IMR-90 (cell line): ENCODE measurements at regions not wholly inside any gene's neighbourhood (a gene's known extent, or its start where the extent isn't known, plus 50 kb on each side); places are given as distances from the start of the nearest gene placed in this dataset.

Source experiments
- ATAC-seq: fragments of 200-7000 bp; cut with Tn5 transposase; 2 replicates; pipeline ENCODE4 v1.9.1; 2020; ENCODE audit warnings: low read depth, mild to moderate bottlenecking, moderate library complexity
- BruUV-seq: library from RNA; stranded (reverse); fragments of 400-500 nt; replicated peaks from 2 replicates; lab custom pipeline; 2021; lab: Mats Ljungman, UMichigan
- CTCF ChIA-PET: fragments of 300-600 bp; formaldehyde crosslinking; extraction: SDS; loops from one replicate; lab custom pipeline; 2021; ENCODE audit warnings: antibody characterized with exemption; lab: Yijun Ruan, JAX
- POLR2A ChIA-PET: fragments of 300-600 bp; sonication (Branson Sonifier 250); formaldehyde crosslinking; loops from one replicate; lab custom pipeline; 2022; ENCODE audit warnings: antibody characterized with exemption; ENCODE audit not compliant: unreplicated experiment; lab: Charles Lee
- DNase-seq: peaks from one replicate; pipeline ENCODE4 v3.0.0; 2013
- H2AFZ ChIP-seq: replicated peaks from 2 replicates; pipeline ENCODE3; 2013; ENCODE audit warnings: low read length, mild to moderate bottlenecking; ENCODE audit not compliant: poor library complexity
- H2AK5ac ChIP-seq: 2 replicates; pipeline ENCODE4 v1.6.1; 2013; ENCODE audit warnings: low read depth, low read length, inconsistent platforms
- H2AK9ac ChIP-seq: replicated peaks from 2 replicates; pipeline ENCODE3; 2013; ENCODE audit warnings: mild to moderate bottlenecking, low read depth, low read length, moderate library complexity; ENCODE audit not compliant: poor library complexity
- H2BK120ac ChIP-seq: 2 replicates; pipeline ENCODE4 v1.6.1; 2013; ENCODE audit warnings: low read depth, low read length, inconsistent platforms
- H2BK15ac ChIP-seq: 3 replicates; pipeline ENCODE4 v1.6.1; 2013; ENCODE audit warnings: low read depth, low read length, inconsistent platforms
- H2BK20ac ChIP-seq: 2 replicates; pipeline ENCODE4 v1.6.1; 2013; ENCODE audit warnings: low read depth, mild to moderate bottlenecking, inconsistent platforms, low read length, moderate library complexity
- H2BK5ac ChIP-seq: 2 replicates; pipeline ENCODE4 v1.6.1; 2013; ENCODE audit warnings: mild to moderate bottlenecking, low read depth, low read length, inconsistent platforms; ENCODE audit not compliant: poor library complexity, severe bottlenecking
- H3K14ac ChIP-seq: replicated peaks from 2 replicates; pipeline ENCODE4 v1.6.1; 2013; ENCODE audit warnings: low read depth, low read length, inconsistent platforms
- H3K18ac ChIP-seq: 2 replicates; pipeline ENCODE4 v1.6.1; 2013; ENCODE audit warnings: low read depth, low read length, control low read depth
- H3K23ac ChIP-seq: 2 replicates; pipeline ENCODE4 v1.6.1; 2013; ENCODE audit warnings: low read depth, low read length, inconsistent platforms
- H3K27ac ChIP-seq: 2 replicates; pipeline ENCODE4 v1.5.1; 2013; ENCODE audit warnings: mild to moderate bottlenecking, control low read depth, low read length; ENCODE audit not compliant: insufficient read depth
- H3K27me3 ChIP-seq: 2 replicates; pipeline ENCODE4 v1.6.1; 2013; ENCODE audit warnings: low read length; ENCODE audit not compliant: control insufficient read depth, insufficient read depth
- H3K36me3 ChIP-seq: 2 replicates; pipeline ENCODE4 v1.6.1; 2013; ENCODE audit warnings: low read length, mixed read lengths; ENCODE audit not compliant: control insufficient read depth, insufficient read depth
- H3K4ac ChIP-seq: 2 replicates; pipeline ENCODE4 v1.6.1; 2013; ENCODE audit warnings: low read depth, low read length, inconsistent platforms
- H3K4me1 ChIP-seq: 2 replicates; pipeline ENCODE4 v1.6.1; 2013; ENCODE audit warnings: low read length, mixed read lengths; ENCODE audit not compliant: control insufficient read depth, insufficient read depth
- H3K4me2 ChIP-seq: 2 replicates; pipeline ENCODE4 v1.6.1; 2013; ENCODE audit warnings: low read depth, mild to moderate bottlenecking, control low read depth, low read length, moderate library complexity
- H3K4me3 ChIP-seq: 2 replicates; pipeline ENCODE4 v1.5.1; 2013; ENCODE audit warnings: low read depth, mild to moderate bottlenecking, control low read depth, low read length, moderate library complexity; ENCODE audit not compliant: insufficient read depth
- H3K56ac ChIP-seq: 2 replicates; pipeline ENCODE4 v1.6.1; 2013; ENCODE audit warnings: low read length, inconsistent platforms; ENCODE audit not compliant: insufficient read depth; ENCODE audit errors: extremely low read depth
- H3K79me1 ChIP-seq, 2 experiments: 2 replicates each; pipeline ENCODE4 v1.6.1; 2013; ENCODE audit warnings: low read length in 2 of 2, inconsistent platforms in 1 of 2, low read depth in 1 of 2
- H3K9ac ChIP-seq: 2 replicates; pipeline ENCODE4 v1.6.1; 2013; ENCODE audit warnings: low read depth, low read length, control low read depth
- H3K9me1 ChIP-seq: 2 replicates; pipeline ENCODE4 v1.6.1; 2013; ENCODE audit warnings: low read length, inconsistent platforms; ENCODE audit not compliant: insufficient read depth
- H3K9me3 ChIP-seq: 2 replicates; pipeline ENCODE4 v1.6.1; 2013; ENCODE audit warnings: low read length; ENCODE audit not compliant: control insufficient read depth, insufficient read depth
- H4K20me1 ChIP-seq: 2 replicates; pipeline ENCODE4 v1.6.1; 2013; ENCODE audit warnings: low read length, inconsistent platforms; ENCODE audit not compliant: insufficient read depth
- H4K5ac ChIP-seq: 2 replicates; pipeline ENCODE4 v1.6.1; 2013; ENCODE audit warnings: mild to moderate bottlenecking, low read depth, low read length, control low read depth
- H4K8ac ChIP-seq, 2 experiments: 2 replicates each; pipeline ENCODE4 v1.6.1; 2013; ENCODE audit warnings: low read depth in 2 of 2, low read length in 2 of 2, control low read depth in 1 of 2, inconsistent platforms in 1 of 2
- H4K91ac ChIP-seq: 2 replicates; pipeline ENCODE4 v1.6.1; 2013; ENCODE audit warnings: low read depth, low read length, inconsistent platforms; ENCODE audit not compliant: insufficient read depth
- CEBPB ChIP-seq: IDR thresholded peaks from 2 replicates; pipeline ENCODE4 v1.6.1; 2012; ENCODE audit warnings: low read depth, low read length, improper control_type of control experiment
- CHD1 ChIP-seq: IDR thresholded peaks from 2 replicates; pipeline ENCODE4 v1.6.1; 2012; ENCODE audit warnings: low read depth, low read length, improper control_type of control experiment
- FOS ChIP-seq: fragments of 150-350 bp; IDR thresholded peaks from 2 replicates; pipeline ENCODE4 v1.6.1; 2016; ENCODE audit warnings: low read depth, low read length
- MAZ ChIP-seq: IDR thresholded peaks from 2 replicates; pipeline ENCODE4 v1.6.1; 2012; ENCODE audit warnings: low read depth, mild to moderate bottlenecking, low read length, improper control_type of control experiment, moderate library complexity, borderline replicate concordance
- MXI1 ChIP-seq: IDR thresholded peaks from 2 replicates; pipeline ENCODE4 v1.6.1; 2012; ENCODE audit warnings: low read depth, mild to moderate bottlenecking, low read length, moderate library complexity, borderline replicate concordance
- RAD21 ChIP-seq: IDR thresholded peaks from 2 replicates; pipeline ENCODE4 v1.6.1; 2012; ENCODE audit warnings: low read length, improper control_type of control experiment
- RFX5 ChIP-seq: IDR thresholded peaks from 2 replicates; pipeline ENCODE4 v1.8.0; 2012; ENCODE audit warnings: low read depth, mild to moderate bottlenecking, low read length, moderate library complexity
- SMC3 ChIP-seq: fragments of 150-350 bp; IDR thresholded peaks from 2 replicates; pipeline ENCODE4 v1.6.1; 2016; ENCODE audit warnings: low read depth, mild to moderate bottlenecking, antibody characterized with exemption, low read length, moderate library complexity
- WGBS, 2 experiments: methylation state at CpG; one replicate each; pipeline versions ENCODE4 v1.1.5 to v1.1.7; 2013; ENCODE audit warnings: missing lambda C conversion rate in 2 of 2; ENCODE audit not compliant: insufficient read length in 1 of 2; ENCODE audit errors: extremely low coverage in 2 of 2; 5-methylcytosine and 5-hydroxymethylcytosine counted together
- dilution Hi-C: fragments of 300-500 bp; cut with HindIII; formaldehyde crosslinking; loops from one replicate; pipeline ENCODE4 v1.14.3; 2018; ENCODE audit warnings: low sequenced_read_pairs; ENCODE audit not compliant: unreplicated experiment
- in situ Hi-C: fragments of 300-500 bp; cut with MboI; formaldehyde crosslinking; loops from 3 replicates; pipeline ENCODE4 v1.14.3; 2019; ENCODE audit warnings: low sequenced_read_pairs, inconsistent platforms, mixed read lengths
- intact Hi-C: fragments of 100-400 bp; cut with micrococcal nuclease; formaldehyde crosslinking; loops from 2 replicates; pipeline ENCODE4 v1.10.0; 2022
- TF ChIP-seq, protein P1 (sequence below): fragments of 150-350 bp; IDR thresholded peaks from 2 replicates; pipeline ENCODE4 v1.6.1; 2016; ENCODE audit warnings: low read depth, mild to moderate bottlenecking, low read length, moderate library complexity, borderline replicate concordance
- TF ChIP-seq, protein P2 (sequence below): fragments of 150-350 bp; IDR thresholded peaks from 2 replicates; pipeline ENCODE4 v1.6.1; 2017; ENCODE audit warnings: mild to moderate bottlenecking, antibody characterized with exemption, low read length, low read depth

DNA sequence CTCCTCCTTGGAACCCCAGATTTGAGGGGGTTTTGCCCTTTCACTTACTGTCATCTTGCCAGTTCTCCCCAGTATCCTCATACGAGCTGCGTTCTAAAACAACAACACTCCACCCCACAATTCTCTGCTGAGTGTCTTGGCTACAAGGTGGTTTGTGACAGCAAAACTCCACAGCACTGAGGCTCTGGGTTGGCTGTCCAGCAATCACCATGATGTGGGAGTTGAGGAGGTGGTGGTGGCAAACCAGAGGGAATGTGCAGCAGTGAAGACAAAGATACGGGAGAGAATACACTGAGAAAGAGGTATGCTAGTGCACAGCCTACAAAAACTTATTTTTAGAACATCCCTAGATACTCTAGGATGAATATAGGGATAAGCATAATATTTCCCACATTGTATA lies 335.0 kb downstream of the C11orf87 start:
- in situ Hi-C loops, result no loop called here
- ATAC-seq (no peak), DNase-seq (no peak)
- Histone ChIP-seq H3K79me1 (no peaks in the 10 kb centered on the region), H4K20me1 (no peaks in the 10 kb centered on the region), H2AFZ (no peak overlapping the region), H3K4me2 (no peak overlapping the region), H2BK120ac (no peak overlapping the region), H3K4ac (no peak overlapping the region), H3K56ac (no peak overlapping the region), H3K18ac (no peak overlapping the region), H2AK9ac (no peak overlapping the region), H3K23ac (no peak overlapping the region), H4K91ac (no peak overlapping the region), H3K4me3 (no peak overlapping the region), H3K27me3 (no peaks in the 10 kb centered on the region), H4K5ac (no peak overlapping the region), H3K14ac (no peak overlapping the region), H3K4me1 (no peaks in the 10 kb centered on the region), H3K36me3 (no peaks in the 10 kb centered on the region), H4K8ac (no peak overlapping the region), H2AK5ac (no peak overlapping the region), H3K27ac (no peak overlapping the region), H2BK20ac (no peak overlapping the region), H3K9me3 (no peaks in the 10 kb centered on the region), H2BK5ac (no peak overlapping the region), H2BK15ac (no peak overlapping the region), H3K9ac (no peak overlapping the region), H3K9me1 (no peaks in the 10 kb centered on the region)
- dilution Hi-C loops, result no loop called here
- no TSS peak for BruUV-seq
- ChIA-PET CTCF (no interaction called here), POLR2A (interaction anchor here (0.6 kb wide), 1 partner anchor 11 kb away, joined by 3 read pairs; no protein-coding TSS in a partner anchor)
- TF ChIP-seq, protein P1, sequence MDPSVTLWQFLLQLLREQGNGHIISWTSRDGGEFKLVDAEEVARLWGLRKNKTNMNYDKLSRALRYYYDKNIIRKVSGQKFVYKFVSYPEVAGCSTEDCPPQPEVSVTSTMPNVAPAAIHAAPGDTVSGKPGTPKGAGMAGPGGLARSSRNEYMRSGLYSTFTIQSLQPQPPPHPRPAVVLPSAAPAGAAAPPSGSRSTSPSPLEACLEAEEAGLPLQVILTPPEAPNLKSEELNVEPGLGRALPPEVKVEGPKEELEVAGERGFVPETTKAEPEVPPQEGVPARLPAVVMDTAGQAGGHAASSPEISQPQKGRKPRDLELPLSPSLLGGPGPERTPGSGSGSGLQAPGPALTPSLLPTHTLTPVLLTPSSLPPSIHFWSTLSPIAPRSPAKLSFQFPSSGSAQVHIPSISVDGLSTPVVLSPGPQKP, result no peak
- TF ChIP-seq CHD1 (no peak), RFX5 (no peak), MXI1 (no peak), SMC3 (no peak), FOS (no peak), MAZ (no peak), CEBPB (no peak), RAD21 (no peak)
- TF ChIP-seq, protein P2, sequence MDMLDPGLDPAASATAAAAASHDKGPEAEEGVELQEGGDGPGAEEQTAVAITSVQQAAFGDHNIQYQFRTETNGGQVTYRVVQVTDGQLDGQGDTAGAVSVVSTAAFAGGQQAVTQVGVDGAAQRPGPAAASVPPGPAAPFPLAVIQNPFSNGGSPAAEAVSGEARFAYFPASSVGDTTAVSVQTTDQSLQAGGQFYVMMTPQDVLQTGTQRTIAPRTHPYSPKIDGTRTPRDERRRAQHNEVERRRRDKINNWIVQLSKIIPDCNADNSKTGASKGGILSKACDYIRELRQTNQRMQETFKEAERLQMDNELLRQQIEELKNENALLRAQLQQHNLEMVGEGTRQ, result no peak
- intact Hi-C loops, result no loop called here
- no CpG with 5 or more reads among the region's 3 CpGs for WGBS, 2 experiments
